GM21529 (cell line): ENCODE measurements at regions not wholly inside any gene's neighbourhood (a gene's known extent, or its start where the extent isn't known, plus 50 kb on each side); places are given as distances from the start of the nearest gene placed in this dataset.

Experiments used
- ATAC-seq: cut with Tn5 transposase; IDR thresholded peaks from one replicate; pipeline ENCODE4 v1.9.1; 2021; ENCODE audit not compliant: unreplicated experiment

DNA sequence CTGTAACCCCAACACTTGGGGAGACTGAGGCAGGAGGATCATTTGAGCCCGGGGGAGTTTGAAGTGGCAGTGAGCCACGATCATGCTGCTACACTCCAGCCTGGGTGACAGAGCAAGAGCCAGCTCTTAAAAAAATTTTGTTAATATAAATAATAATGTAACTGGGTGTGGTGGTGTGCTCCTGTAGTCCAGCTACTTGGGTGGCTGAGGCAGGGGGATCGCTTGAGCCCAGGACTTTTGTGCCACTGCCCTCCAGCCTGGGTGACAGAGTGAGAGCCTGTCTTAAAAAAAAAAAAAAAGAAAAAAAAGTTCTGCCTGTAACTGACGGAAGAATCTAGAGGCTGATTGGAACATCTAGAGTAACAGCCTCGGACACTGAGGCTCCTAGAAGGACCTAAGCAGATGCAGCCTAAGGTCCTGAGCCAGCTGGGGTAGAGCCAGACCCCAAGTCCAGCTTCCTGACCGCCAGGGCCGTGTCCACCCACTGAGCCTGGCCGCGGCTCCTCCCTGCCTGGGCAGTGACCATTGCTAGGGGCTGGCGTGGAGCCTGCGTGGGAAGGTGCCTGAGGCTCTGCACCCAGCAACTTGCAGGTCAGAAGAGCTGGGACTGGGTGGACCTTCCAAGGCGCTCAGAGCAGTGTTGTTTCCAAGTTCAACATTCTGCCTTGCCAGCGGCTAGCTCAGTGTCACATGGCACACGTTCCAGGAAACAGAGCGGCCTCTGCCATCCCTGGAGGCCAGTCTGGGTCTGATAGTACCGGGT, 209.4 kb upstream of the CIBAR2 start:
- no peak for ATAC-seq

DNA sequence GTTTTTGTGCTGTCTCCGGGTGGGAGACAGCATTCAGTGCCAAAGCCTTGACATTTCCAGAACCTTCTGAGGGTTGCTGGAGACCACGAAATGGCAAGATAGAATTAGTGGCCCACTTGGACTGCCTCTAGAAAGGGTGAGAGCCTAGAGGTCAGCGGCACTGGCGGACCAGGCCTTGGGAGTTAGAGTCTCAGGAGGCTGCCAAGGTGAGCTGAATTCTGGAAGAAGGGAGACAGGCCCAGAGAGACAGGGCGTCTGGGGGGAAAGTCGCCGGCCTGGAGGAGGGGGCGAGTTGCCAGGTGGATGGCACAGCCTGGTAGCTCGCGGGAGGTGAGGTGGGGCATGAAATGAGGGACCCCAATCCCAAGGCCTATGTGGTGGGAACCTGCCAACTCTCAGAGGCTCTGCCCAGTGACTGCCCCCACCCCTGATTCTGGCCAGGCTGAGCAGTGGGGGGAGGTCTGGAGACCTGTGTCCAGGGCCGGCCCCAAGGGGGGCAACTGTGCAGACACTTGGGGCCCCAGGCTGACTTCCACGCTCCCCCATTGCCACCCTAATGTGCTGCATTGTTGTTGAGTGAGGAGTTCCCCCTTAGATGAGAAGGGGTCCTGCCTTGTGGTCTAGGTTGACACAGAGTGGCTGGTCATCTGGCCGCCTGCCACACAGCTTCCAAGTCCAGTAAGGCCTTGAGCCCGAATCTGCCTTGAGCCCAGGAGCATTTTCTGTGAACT, 211.1 kb upstream of the CIBAR2 start:
- no peak for ATAC-seq

DNA sequence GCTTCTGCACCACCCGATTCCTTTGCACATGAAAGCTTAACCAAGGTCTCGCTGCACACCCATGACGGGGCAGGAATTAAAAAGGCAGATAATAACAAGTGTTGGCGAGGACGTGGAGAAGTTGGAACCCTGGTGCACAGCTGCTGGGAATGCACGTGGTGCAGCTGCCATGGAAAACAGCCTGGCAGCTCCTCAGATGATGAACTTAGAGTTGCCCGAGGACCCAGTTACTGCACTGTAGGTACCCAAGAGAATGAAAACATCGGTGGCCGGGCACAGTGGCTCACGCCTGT, 211.6 kb upstream of the CIBAR2 start:
- ATAC-seq = no peak

DNA sequence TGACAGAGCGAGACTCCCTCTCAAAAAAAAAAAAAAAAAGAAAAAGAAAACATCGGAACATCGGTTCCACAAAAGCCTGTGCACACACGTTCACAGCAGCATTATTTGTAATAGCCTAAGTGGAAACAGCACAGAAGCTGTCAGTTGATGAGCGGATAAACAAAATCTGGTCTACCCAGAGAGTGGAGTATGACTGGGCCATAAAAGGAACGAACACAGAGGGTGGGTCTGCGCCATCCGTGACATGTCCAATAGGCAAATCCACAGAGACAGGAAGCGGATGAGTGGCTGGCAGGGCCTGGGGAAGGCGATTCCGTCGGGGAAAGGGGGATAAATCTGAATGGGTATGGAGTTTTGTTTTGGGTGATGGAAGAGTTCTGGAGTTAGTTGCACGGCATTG, 212.2 kb upstream of the CIBAR2 start:
- ATAC-seq = no peak

DNA sequence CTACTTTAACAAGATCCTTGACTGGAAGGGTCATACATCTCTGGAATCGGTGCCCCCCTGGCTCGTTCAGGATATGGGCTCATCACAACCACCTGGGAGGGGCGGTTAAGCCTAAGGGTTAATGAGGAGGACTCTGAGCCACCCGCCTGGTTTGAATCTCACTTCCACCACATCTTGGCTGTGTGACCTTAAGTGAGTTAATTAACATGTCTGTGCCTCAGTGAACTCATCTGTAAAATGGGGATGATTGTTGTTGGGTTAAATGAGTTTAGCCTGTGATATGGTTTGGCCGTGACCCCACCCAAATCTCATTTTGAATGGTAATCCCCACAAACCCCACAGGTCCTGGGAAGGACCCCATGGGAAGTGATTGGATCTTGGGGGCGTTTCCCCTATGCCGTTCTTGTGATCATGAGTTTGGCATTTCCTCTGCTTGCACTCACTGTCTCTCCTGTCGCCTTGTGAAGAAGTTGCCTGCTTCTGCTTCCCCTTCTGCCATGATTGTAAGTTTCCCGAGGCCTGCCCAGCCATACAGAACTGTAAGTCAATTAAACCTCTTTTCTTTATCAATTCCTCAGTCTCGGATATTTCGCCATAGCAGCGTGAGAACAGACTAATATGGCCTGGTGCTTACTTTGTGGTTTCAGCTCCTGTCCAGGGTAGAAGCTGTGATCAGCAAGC, 214.0 kb upstream of the CIBAR2 start:
- ATAC-seq = no peak

DNA sequence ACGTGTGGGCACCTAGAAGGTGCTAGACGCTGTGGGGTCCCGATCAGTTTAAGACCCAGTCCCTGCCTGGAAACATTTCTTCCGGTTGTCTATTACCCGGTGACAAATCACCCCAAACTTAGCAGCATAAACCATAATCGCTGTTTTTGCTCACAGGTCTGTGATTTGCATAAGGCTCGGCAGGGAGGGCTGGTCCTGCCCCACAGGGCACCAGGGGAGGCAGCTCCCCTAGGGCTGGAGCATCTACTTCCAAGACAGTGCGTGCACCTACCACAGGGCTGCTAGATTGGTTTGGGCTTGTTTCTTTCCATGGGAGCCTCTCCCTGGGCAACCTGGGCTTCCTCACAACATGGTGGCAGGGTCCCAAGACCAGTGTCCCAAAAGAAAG, 214.5 kb upstream of the CIBAR2 start:
- ATAC-seq = no peak

DNA sequence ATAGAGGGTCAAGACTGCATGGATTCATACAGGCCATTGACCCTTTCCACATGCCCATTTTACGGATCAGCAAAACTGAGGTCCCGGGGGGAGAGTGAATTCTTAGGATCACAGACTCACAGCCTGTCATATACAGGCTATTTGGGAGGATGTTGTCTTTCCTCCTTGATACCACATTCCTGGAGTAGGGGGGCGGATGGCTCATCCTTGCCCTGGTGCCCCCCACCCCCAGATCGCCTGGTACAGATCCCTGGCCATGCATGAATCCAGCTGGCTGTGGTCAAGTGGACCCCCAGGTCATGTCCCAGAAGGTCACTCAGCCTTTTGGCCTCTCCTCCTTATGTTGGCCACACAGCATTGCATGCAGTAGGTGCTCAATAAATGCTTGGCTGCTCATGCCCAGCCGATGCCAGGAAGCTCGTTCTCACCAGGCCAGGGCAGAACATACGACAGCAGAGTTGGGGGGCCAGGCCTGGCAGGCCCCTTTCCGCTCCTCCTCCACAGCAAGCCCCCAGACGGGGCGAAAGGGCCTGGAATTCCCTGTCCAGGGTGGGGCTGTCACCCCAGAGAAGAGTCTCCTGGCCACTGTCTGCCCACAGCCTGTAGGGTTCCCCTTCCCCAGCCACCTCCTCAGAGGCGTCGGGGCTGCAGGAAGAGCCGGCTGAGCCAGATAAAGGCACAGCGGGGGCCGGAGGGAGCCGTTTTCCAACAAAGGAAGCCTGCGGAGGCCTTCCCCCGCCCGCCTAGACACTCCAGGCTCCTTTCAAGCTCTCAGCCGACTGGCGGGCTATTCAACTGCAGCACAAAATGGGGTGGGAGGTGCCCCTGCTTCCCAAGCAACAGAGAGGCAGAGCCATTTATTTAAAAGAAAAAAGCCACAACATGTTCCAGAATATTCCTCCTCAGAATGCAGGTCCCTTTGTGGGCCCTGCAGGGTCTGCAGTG, 215.7 kb upstream of the CIBAR2 start:
- ATAC-seq = no peak

DNA sequence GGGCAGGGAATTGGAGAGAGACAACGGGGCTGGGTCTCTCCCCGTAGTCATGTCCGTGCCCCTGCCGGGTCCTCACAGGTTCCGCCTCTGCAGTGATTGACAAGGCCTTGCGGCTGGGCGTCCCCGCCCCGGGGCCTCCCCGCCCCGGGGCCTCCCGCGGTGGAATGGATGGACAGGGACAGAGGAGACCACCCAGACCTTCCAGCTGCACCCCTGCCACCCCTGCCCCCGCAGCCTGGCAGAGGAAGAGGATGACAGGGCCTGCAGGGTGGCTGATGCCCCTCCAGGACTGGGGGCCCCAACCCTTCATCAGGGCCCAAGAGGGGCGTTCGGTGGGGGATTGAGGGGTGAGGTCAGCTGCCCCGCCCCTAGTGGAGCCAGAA, 216.4 kb upstream of the CIBAR2 start:
- no peak for ATAC-seq

DNA sequence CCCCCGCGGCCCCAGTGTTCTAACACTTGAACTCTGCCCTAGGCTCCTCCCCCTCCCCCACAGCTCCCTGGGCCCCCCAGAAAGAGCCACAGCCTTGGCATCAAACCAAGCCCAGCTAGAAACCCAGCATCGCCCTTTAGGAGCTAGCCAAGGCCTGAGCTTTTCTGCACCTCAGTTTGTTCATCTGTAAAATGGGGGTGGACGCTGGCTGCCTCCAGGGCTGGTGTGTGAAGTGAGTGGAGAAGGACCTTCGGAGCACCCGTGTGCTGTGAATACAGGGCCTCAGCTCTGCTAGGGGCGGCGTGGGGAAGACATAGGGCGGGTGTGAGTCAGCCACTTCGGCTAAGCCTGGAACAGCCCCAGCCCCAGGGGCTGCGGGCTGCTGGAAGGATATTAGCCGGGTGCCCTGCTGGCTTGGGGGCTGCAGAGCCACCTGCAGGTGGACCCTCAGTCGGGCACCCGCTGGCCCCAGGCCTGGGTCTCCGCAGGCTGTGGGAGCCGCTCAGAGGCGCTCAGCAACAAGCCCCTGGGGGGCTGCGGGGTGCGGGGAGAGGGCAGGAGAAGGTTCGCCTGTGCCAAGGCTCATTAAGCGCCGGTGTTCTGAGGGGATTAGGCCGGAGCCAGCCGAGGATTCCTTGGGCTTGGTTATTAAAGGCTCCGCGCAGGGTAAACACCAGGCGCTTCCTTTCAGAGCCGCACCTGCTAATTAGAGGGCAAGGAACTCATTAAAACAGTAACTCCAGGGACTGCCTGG, 217.0 kb upstream of the CIBAR2 start:
- ATAC-seq = no peak

DNA sequence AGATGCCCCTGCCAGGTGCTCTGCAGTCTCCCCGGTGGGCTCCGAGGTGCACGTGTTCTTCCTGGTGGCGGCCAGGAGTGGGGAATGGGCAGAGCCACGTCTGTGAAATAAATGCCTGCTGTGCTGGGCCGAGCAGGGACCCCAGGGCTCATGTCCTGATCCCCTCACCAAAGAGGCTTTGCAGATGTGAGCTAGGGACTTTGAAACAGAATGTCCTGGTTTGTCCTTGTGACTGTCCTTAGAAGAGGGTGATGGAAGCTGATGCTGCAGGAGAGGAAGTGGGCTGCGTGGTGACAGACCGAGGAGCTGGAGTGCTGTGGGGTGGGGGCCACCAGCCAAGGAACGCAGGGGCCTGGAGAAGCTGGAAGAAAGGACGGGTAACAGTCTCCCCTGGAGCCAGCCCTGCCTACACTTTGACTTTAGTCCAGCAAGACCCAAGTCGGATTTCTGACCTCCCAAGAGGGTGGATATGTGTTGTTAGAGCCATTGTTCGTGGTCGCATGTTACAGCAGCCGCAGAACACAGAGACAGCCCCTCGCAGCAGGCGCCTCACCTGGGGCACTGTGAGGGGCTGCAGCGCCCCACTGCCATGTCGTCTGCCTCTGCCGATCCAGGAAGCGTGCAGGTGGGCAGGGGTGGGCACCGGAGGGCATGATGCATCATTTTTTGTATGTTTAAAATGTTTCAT, 217.9 kb upstream of the CIBAR2 start:
- no peak for ATAC-seq

DNA sequence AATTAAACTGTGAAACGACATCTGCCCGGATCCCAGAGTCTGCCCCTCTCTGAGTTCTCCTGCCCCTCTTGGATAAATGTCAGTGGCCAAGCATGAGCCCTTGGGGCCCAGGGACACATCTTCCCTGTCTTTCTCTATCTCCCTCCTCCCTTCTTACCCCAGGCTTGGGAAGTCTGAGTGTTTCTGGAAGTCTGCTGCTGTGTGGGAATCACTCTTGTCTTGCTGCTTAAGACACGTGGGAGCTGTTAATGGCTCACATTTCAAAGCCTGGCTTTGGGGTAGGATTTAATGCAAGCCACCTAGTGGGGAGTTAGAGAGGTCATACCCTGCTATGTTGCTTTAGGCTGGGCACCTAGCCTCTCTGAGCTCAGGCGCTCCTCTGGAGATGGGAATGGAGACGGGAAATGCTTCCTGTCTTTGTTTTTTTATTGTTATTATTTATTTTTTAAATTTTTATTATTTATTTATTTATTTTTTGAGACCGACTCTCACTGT, 218.5 kb upstream of the CIBAR2 start:
- ATAC-seq = no peak

DNA sequence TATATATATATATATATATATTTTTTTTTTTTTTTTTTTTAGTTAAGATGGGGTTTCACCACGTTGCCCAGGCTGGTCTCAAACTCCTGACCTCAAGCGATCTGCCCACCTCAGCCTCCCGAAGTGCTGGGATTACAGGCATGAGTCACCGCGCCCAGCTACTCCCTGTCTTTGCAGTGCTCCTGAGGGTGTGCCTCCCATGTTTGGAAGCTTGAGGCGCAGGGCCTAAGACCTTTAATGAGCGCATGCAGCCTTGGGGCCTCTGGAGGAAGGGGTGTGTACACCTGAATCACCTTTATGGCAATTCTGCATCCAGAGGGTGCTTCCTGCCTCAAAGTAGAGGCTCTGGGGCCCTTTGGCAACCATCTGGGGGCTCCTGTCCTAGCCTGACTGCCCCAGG, 219.4 kb upstream of the CIBAR2 start:
- no peak for ATAC-seq

DNA sequence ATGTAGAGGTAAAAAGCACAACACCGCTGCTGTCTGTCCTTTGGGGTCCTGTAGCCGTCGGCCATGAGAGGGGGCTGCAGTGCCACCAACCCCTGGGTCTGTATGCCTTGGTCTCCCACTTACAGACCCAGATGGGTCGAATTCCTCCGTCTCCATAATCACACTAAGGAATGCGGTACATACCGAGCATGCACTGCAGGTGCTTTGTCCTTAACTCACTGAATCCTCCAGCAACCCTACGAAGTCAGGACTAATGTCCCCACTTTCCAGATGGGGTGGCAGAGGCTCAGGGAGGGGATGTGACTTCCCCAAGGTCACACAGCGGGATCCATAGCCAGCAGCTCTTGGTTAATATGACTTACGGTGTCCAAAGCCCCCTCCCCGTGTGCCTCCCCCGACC, 219.9 kb upstream of the CIBAR2 start:
- ATAC-seq = no peak

DNA sequence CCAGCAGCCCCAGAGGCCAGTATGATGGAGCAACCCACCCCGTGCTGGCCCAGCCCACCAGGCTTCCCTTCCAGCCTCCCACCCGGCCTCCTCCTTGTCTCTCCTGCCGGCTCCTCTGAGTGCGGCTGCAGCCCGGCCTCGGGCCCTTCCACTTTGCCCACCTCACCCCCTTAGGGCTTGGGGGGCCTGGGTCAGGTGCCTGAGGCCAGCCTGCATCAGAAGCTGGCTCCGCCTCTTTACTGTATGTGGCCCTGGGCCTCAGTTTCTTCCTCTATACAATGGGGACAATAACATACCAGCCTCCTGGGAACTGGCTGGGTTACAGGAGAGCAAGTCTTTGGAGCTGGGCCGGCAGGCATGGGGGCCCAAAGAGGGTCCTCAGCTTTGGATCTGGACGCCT, 221.1 kb upstream of the CIBAR2 start:
- no peak for ATAC-seq

DNA sequence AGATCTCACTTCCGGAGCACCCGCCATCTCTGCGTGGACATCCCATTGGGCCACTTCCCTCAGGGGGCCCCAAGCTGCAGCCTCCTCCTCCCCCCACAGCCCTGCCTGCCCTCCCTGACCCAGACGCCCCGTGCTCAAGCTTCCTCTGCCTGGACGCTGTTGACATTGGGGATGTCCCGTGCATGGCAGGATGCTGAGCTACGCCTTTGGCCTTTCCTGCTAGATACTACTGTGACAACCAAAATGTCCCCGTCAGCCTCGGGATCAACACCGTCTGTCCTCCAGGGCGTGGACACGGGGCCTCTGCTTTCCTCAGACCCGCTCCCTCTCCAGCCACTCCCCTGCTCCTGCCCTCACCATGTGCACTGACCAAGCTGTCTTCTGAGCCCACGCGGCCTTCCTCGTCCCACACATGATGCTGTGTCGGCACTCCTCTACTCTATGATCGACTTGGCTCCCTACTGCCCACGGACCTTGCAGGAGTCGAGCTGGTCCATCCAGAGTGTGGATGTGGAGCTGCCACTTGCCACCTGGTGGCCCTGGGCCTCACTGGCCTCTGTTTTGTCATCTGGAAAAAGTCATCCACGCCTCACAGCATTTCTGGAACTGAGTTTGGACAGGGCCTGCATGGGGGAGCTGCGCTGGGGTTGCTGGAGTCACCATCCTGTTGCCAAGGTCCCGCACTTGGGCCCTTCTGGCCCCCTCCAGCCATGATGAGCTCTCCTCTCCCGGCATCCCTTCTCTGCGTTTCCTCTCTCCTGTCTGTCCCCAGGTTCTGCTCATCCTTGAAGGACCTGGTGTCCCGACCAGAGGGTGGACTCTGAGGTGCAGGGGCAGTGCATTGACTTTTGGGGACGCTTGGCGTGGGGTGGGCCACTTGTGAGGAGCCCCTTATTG, 221.7 kb upstream of the CIBAR2 start:
- no peak for ATAC-seq

DNA sequence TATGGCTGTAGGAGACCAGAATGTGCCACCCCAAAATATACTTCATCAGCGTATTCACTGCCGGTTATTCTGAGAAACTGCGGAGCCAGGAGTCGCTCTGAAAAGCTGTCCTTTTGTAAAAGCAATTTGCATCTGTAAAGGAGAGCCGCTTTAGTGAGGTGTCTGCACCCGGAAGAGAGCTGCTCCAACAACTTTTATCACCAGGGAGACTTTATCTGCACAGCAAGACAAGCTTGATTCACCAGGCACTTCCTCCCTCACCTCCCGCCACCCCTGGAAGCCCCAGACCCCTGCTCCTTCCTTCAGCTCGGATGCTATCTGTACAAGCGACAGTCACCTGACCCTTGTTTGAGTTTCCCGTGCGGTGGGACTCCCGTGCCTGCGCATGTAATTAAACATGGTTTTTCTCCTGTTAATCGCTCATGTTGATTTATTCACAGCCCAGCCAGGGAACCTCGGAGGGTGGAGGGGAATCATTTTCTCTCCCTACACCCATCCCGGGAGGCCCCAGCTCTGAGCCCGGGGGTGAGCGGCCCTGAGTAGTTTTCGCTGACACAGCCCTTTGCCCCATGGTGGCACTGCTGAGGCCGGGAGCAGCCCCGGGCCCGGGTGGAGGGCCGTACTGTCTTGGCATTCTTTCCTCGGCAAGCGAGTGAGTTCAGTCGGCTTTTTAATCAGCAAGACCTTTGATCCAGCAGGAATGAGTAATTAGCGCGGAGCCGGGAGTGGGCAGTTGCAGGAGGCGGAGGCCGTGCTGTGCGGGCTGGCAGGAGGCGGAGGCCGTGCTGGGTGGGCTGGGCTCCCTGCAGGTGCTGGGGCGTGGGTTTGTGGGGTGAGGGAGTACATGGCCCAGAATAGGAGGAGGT, 222.7 kb upstream of the CIBAR2 start:
- ATAC-seq = no peak

DNA sequence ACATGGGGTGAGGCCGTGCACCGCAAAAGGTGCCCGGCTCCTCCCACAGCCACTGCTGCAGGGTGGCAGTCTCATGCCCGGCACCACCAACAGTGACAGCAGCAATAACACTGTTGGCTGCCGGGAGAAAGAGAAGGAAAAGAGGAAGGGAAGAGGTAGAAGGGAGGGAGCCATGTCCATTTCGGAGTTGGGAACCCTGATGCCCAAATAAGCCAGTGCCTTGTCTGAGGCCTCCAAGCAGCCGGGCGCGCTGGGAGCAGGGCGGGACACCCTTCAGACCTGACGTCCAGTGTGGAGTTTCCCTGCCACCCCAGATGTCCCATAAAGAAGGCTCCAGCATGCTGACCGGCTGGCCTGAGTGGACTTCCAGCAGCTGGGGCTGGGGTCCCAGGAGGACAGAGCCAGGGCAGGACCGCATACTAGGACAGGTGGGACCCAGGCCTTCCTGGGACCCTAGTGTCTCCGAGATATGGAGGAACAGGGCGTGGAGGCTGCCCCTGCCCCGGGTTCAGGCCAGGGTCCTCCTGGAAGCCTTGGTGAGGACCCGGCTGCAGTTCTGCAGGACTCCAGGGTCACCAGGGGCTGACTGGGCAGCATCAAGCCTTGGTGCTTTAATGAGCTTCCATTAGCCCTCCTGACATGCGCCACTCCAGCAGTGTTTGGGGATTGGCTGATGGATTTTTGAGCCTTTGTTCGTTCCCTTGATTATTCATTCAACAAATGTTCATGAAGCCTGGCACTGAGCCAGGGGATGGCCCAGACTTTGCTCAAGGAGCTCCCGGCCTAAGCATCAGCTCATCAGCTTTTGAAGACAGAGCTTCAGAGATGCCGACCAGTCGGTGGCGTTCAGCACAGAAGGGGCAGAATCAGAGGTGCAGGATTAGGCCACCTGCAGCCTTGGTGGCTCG, 223.6 kb upstream of the CIBAR2 start:
- no peak for ATAC-seq
